ENCODE measurements at regions not wholly inside any gene's neighbourhood (a gene's known extent, or its start where the extent isn't known, plus 50 kb on each side); places are given as distances from the start of the nearest gene placed in this dataset.
"Not testable (repeated sequence)": the region's sequence is repeated elsewhere in the genome, so short reads cannot be mapped to it uniquely, and the experiment has no call there.

DNA sequence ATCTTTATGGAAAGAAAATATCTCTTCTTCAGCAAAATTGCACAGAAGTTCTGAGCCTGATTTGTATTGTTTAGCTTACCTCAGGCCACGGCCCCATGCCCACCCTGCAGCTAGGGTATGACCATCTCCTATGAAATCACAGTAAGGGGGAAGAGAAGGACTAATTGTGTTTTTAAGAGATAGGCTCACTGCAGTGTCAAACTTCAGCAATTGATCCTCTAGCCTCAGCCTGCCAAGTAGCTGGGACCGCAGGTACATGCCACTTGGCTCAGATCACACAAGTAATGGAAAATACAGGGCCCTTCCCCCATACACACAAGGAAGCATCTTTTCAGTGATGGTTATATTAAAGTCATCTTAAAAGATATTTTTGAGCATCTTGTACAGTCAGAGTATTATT is 60.0 kb downstream of the DMAC1 start:
- TF ChIP-seq, protein P1, sequence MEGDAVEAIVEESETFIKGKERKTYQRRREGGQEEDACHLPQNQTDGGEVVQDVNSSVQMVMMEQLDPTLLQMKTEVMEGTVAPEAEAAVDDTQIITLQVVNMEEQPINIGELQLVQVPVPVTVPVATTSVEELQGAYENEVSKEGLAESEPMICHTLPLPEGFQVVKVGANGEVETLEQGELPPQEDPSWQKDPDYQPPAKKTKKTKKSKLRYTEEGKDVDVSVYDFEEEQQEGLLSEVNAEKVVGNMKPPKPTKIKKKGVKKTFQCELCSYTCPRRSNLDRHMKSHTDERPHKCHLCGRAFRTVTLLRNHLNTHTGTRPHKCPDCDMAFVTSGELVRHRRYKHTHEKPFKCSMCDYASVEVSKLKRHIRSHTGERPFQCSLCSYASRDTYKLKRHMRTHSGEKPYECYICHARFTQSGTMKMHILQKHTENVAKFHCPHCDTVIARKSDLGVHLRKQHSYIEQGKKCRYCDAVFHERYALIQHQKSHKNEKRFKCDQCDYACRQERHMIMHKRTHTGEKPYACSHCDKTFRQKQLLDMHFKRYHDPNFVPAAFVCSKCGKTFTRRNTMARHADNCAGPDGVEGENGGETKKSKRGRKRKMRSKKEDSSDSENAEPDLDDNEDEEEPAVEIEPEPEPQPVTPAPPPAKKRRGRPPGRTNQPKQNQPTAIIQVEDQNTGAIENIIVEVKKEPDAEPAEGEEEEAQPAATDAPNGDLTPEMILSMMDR (IDR thresholded peaks at IDR 0.05; ENCODE audit: insufficient read depth, low read length, severe bottlenecking): no peak
- Histone ChIP-seq H3K27me3 (ENCODE audit: control insufficient read depth, insufficient read depth, low read length) (no peaks in the 10 kb centered on the region), H3K4me3 (ENCODE audit: low read depth, low read length) (no peak overlapping the region), H3K36me3 (ENCODE audit: control insufficient read depth, insufficient read depth, low read length) (no peaks in the 10 kb centered on the region)
- no peak for FAIRE-seq
- DNase-seq (ENCODE audit: low read depth): no peak

GRCh38 chr9:7735311-7735710 is 64.3 kb downstream of the DMAC1 start:
- TF ChIP-seq, protein P1 (IDR thresholded peaks at IDR 0.05; ENCODE audit: insufficient read depth, low read length, severe bottlenecking): no peak

DNA sequence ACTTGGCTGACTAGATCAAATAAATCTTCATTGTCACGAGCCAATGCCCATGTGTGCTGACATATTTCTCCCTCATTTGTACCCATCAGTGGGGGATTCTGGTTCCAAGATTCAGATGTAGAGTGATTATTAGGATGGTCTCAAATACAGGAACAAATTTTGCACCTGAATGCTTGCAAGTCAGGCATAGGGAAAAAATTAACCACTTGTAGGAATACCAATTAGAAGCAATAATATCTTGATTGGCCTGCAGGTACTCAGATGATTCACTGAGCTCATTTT is 69.5 kb downstream of the DMAC1 start:
- no peaks in the 10 kb centered on the region for H3K36me3 ChIP-seq (ENCODE audit: control insufficient read depth, insufficient read depth, low read length)
- H3K4me3 ChIP-seq (ENCODE audit: low read depth, low read length): no peak overlapping the region
- TF ChIP-seq, protein P1 (IDR thresholded peaks at IDR 0.05; ENCODE audit: insufficient read depth, low read length, severe bottlenecking): no peak
- DNase-seq (ENCODE audit: low read depth): no peak
- FAIRE-seq: no peak
- no peaks in the 10 kb centered on the region for H3K27me3 ChIP-seq (ENCODE audit: control insufficient read depth, insufficient read depth, low read length)

More at GRCh38 chr9:7735311-7735710, 64.3 kb downstream of the DMAC1 start:
- Histone ChIP-seq H3K36me3 (ENCODE audit: control insufficient read depth, insufficient read depth, low read length) (no peaks in the 10 kb centered on the region), H3K27me3 (ENCODE audit: control insufficient read depth, insufficient read depth, low read length) (no peaks in the 10 kb centered on the region), H3K4me3 (ENCODE audit: low read depth, low read length) (no peak overlapping the region)
- DNase-seq (ENCODE audit: low read depth): no peak
- FAIRE-seq: no peak

DNA sequence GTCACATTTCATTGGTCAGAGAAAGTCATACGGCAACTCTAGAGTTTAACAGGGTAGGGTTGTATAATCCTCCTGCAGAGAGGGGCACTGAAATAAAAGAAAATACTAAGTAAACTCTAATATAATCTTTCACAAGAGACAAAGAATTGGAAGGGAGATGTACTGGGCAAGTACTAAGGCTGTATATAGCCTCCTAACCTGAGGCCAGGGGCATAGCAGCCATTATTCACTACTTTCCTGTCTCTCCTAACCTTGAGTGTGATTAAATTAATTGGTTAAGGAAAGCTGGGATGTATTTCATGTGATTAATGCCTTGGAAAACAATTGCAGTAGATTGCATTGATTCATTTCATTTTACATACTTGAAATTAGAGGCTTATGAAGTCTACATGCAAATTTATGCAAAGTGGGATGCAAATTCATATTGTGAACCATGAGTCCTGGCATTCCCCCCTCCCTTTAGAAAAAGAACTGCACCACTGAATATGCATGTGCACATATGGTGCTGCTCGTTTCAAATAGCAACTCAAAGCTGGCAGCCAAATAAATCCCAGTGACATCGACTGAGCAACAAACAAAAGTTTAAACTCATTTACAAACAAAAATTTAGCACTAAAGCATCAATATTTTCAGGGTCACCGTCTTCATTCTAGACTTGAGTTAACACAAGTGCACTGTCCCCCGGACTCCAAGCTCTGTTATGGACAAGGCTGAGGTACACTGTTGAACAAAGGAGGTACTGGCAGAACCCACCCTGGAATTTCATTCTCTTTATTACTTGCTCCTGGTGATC is 70.0 kb downstream of the DMAC1 start:
- DNase-seq (ENCODE audit: low read depth) (no peak), FAIRE-seq (no peak)
- TF ChIP-seq, protein P1 (IDR thresholded peaks at IDR 0.05; ENCODE audit: insufficient read depth, low read length, severe bottlenecking): no peak
- Histone ChIP-seq H3K27me3 (ENCODE audit: control insufficient read depth, insufficient read depth, low read length) (no peaks in the 10 kb centered on the region), H3K36me3 (ENCODE audit: control insufficient read depth, insufficient read depth, low read length) (no peaks in the 10 kb centered on the region), H3K4me3 (ENCODE audit: low read depth, low read length) (no peak overlapping the region)

GRCh38 chr9:7721291-7721690 is 78.3 kb downstream of the DMAC1 start:
- no peak overlapping the region for H3K4me3 ChIP-seq (ENCODE audit: low read depth, low read length)
- no peaks in the 10 kb centered on the region for H3K36me3 ChIP-seq (ENCODE audit: control insufficient read depth, insufficient read depth, low read length)
- TF ChIP-seq, protein P1 (IDR thresholded peaks at IDR 0.05; ENCODE audit: insufficient read depth, low read length, severe bottlenecking): no peak
- no peak for DNase-seq (ENCODE audit: low read depth)
- no peaks in the 10 kb centered on the region for H3K27me3 ChIP-seq (ENCODE audit: control insufficient read depth, insufficient read depth, low read length)
- FAIRE-seq: no peak

DNA sequence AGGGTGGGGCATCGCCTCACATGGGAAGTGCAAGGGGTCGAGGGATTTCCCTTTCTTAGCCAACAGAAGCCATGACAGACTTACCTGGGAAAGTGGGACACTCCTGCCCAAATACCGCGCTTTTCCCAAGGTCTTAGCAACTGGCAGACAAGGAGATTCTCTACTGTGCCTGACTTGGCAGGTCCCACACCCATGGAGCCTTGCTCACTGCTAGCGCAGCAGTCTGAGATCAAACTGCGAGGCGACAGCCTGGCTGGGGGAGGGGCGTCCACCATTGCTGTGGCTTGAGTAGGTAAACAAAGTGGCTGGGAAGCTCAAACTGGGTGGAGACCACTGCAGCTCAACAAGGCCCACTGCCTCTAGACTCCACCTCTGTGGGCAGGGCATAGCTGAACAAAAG is 86.5 kb downstream of the DMAC1 start:
- not testable (repeated sequence) for H3K27me3 ChIP-seq (ENCODE audit: control insufficient read depth, insufficient read depth, low read length); DNase-seq (ENCODE audit: low read depth); FAIRE-seq; H3K36me3 ChIP-seq (ENCODE audit: control insufficient read depth, insufficient read depth, low read length); H3K4me3 ChIP-seq (ENCODE audit: low read depth, low read length)
